BLaER1 treated with 17β-estradiol and CSF1 and Interleukin-3, amounts not matched to agents 10 nM and 100 nM (cell line): ENCODE measurements at regions not wholly inside any gene's neighbourhood (a gene's known extent, or its start where the extent isn't known, plus 50 kb on each side); places are given as distances from the start of the nearest gene placed in this dataset.
A peak's percentile ranks its signal among the peaks of the same experiment; 100 is the strongest.

Experiments
- H3K27ac ChIP-seq, 11 experiments: shearing (Covaris generic); formaldehyde crosslinking; 2 replicates each; pipeline ENCODE4 v1.8.1; 2022
- H3K27me3 ChIP-seq, 11 experiments: shearing (Covaris generic); formaldehyde crosslinking; 2 replicates each; pipeline ENCODE4 v1.8.1; 2022
- H3K36me3 ChIP-seq, 11 experiments: shearing (Covaris generic); formaldehyde crosslinking; 2 replicates each; pipeline ENCODE4 v1.8.1; 2022
- H3K4me1 ChIP-seq, 10 experiments: shearing (Covaris generic); formaldehyde crosslinking; 2 replicates each; pipeline ENCODE4 v1.8.1; 2022
- H3K4me2 ChIP-seq, 11 experiments: shearing (Covaris generic); formaldehyde crosslinking; 2 replicates each; pipeline ENCODE4 v1.8.1; 2022
- H3K4me3 ChIP-seq, 10 experiments: shearing (Covaris generic); formaldehyde crosslinking; 2 replicates each; pipeline ENCODE4 v1.8.1; 2022
- H3K9ac ChIP-seq, 11 experiments: shearing (Covaris generic); formaldehyde crosslinking; 2 replicates each; pipeline ENCODE4 v1.8.1; 2022
- H3K9me3 ChIP-seq, 11 experiments: shearing (Covaris generic); formaldehyde crosslinking; replicated peaks in 1 of 11; 2 replicates each; pipeline ENCODE4 v1.8.1; 2022
- H4K20me1 ChIP-seq, 11 experiments: shearing (Covaris generic); formaldehyde crosslinking; 2 replicates each; pipeline ENCODE4 v1.8.1; 2022
- Cebpa-rat ChIP-seq, 11 experiments: shearing (Covaris generic); IDR thresholded peaks; 2 replicates each; pipeline ENCODE4 v1.8.1; 2022

- H3K9ac ChIP-seq = no peak overlapping the region
- no peaks in the 10 kb centered on the region for H3K9me3 ChIP-seq
- H3K27ac ChIP-seq = no peak overlapping the region
- TF ChIP-seq Cebpa-rat (IDR thresholded peaks at IDR 0.05) = no peak
- no peaks in the 10 kb centered on the region for H3K4me1 ChIP-seq
- H4K20me1 ChIP-seq = no peaks in the 10 kb centered on the region
- no peak overlapping the region for H3K4me3 ChIP-seq
- H3K36me3 ChIP-seq = no peaks in the 10 kb centered on the region
- peaks cover 0 to 6% (median 0%) of the 10 kb centered on the region in 11 experiments; a peak in 1 of 22 replicates for H3K27me3 ChIP-seq
- H3K4me2 ChIP-seq = no peak overlapping the region
Measured at GRCh38 chr1:21352586-21352985, 62.3 kb upstream of the ECE1 start.

- H3K4me1 ChIP-seq = peaks cover 0 to 1% (median 0%) of the 10 kb centered on the region in 10 experiments; a peak in 4 of 20 replicates
- H3K36me3 ChIP-seq = no peaks in the 10 kb centered on the region
- H3K27ac ChIP-seq = no peak overlapping the region
- no peak overlapping the region for H3K9ac ChIP-seq
- H3K4me3 ChIP-seq = no peak overlapping the region
- no peaks in the 10 kb centered on the region for H3K9me3 ChIP-seq
- peaks cover 0 to 9% (median 0%) of the 10 kb centered on the region in 11 experiments; a peak in 1 of 22 replicates for H3K27me3 ChIP-seq
- H4K20me1 ChIP-seq = no peaks in the 10 kb centered on the region
- no peak overlapping the region for H3K4me2 ChIP-seq
- no peak for TF ChIP-seq Cebpa-rat (IDR thresholded peaks at IDR 0.05)
Measured at GRCh38 chr1:21351901-21352300, 61.6 kb upstream of the ECE1 start.

- Histone ChIP-seq H3K27me3 (peaks cover 0 to 15% (median 0%) of the 10 kb centered on the region in 11 experiments; a peak in 3 of 22 replicates), H3K4me2 (no peak overlapping the region), H3K27ac (no peak overlapping the region), H3K9ac (no peak overlapping the region), H3K9me3 (no peaks in the 10 kb centered on the region), H3K4me1 (peaks cover 0 to 13% (median 9%) of the 10 kb centered on the region in 10 experiments; a peak in 17 of 20 replicates), H4K20me1 (no peaks in the 10 kb centered on the region), H3K4me3 (no peak overlapping the region), H3K36me3 (no peaks in the 10 kb centered on the region)
- no peak for TF ChIP-seq Cebpa-rat (IDR thresholded peaks at IDR 0.05)
Measured at GRCh38 chr1:21350202-21350885, 60.1 kb upstream of the ECE1 start.

- Histone ChIP-seq H3K4me1 (peaks cover 0 to 17% (median 13%) of the 10 kb centered on the region in 10 experiments; a peak in 18 of 20 replicates), H3K9ac (no peak overlapping the region), H3K9me3 (no peaks in the 10 kb centered on the region), H3K4me2 (no peak overlapping the region), H3K27me3 (peaks cover 1 to 21% (median 5%) of the 10 kb centered on the region in 11 experiments; a peak in 19 of 22 replicates), H3K4me3 (no peak overlapping the region), H3K36me3 (no peaks in the 10 kb centered on the region), H3K27ac (no peak overlapping the region), H4K20me1 (peaks cover 0 to 6% (median 4%) of the 10 kb centered on the region in 11 experiments; a peak in 13 of 22 replicates)
- TF ChIP-seq Cebpa-rat (IDR thresholded peaks at IDR 0.05) = no peak
Measured at GRCh38 chr1:21349693-21350092, 59.4 kb upstream of the ECE1 start.

- Histone ChIP-seq H3K4me2 (peak overlapping the region in 8 of 11 experiments; percentile 93 to 97 (median 96); a peak in 10 of 22 replicates), H3K4me3 (no peak overlapping the region), H3K9ac (no peak overlapping the region), H3K27me3 (peaks cover 7 to 46% (median 15%) of the 10 kb centered on the region in 11 experiments; a peak in 19 of 22 replicates), H4K20me1 (peaks cover 0 to 31% (median 30%) of the 10 kb centered on the region in 11 experiments; a peak in 19 of 22 replicates), H3K27ac (no peak overlapping the region), H3K4me1 (peaks cover 10 to 43% (median 38%) of the 10 kb centered on the region in 10 experiments; a peak in 18 of 20 replicates), H3K9me3 (no peaks in the 10 kb centered on the region), H3K36me3 (no peaks in the 10 kb centered on the region)
- TF ChIP-seq Cebpa-rat (IDR thresholded peaks at IDR 0.05) = no peak
Measured at GRCh38 chr1:21347072-21347581, 56.9 kb upstream of the ECE1 start.

- H4K20me1 ChIP-seq = peaks cover 0 to 37% (median 35%) of the 10 kb centered on the region in 11 experiments; a peak in 19 of 22 replicates
- peak overlapping the region; percentile 54 to 87 (median 77); a peak in 19 of 20 replicates for H3K4me3 ChIP-seq
- TF ChIP-seq Cebpa-rat (IDR thresholded peaks at IDR 0.05) = no peak
- no peaks in the 10 kb centered on the region for H3K36me3 ChIP-seq
- H3K27ac ChIP-seq = peak overlapping the region in 2 of 11 experiments; percentile 69 to 77; a peak in 3 of 22 replicates
- H3K27me3 ChIP-seq = peaks cover 7 to 47% (median 15%) of the 10 kb centered on the region in 11 experiments; a peak in 19 of 22 replicates
- H3K4me1 ChIP-seq = peaks cover 10 to 48% (median 39%) of the 10 kb centered on the region in 10 experiments; a peak in 18 of 20 replicates
- H3K9ac ChIP-seq = peak overlapping the region in 9 of 11 experiments; percentile 74 to 86 (median 81); a peak in 16 of 22 replicates
- H3K9me3 ChIP-seq = no peaks in the 10 kb centered on the region
- H3K4me2 ChIP-seq = peak overlapping the region; percentile 73 to 98 (median 96)
Measured at GRCh38 chr1:21346365-21347071, 56.3 kb upstream of the ECE1 start.

- Histone ChIP-seq H3K36me3 (no peaks in the 10 kb centered on the region), H3K27ac (peak overlapping the region in 9 of 11 experiments; percentile 59 to 78 (median 71); a peak in 18 of 22 replicates)
Measured at GRCh38 chr1:21344750-21345443, 54.6 kb upstream of the ECE1 start.

GRCh38 chr1:21344098-21344749 is 54.0 kb upstream of the ECE1 start:
- Histone ChIP-seq H3K4me2 (peak overlapping the region; percentile 73 to 98 (median 96)), H3K36me3 (no peaks in the 10 kb centered on the region), H3K4me3 (peak overlapping the region; percentile 54 to 87 (median 77); a peak in 19 of 20 replicates), H3K27ac (peak overlapping the region in 6 of 11 experiments; percentile 59 to 78 (median 71); a peak in 6 of 22 replicates), H3K4me1 (peaks cover 10 to 71% (median 55%) of the 10 kb centered on the region in 10 experiments; a peak in 18 of 20 replicates), H3K27me3 (peaks cover 7 to 56% (median 15%) of the 10 kb centered on the region in 11 experiments; a peak in 19 of 22 replicates), H4K20me1 (peaks cover 0 to 60% (median 58%) of the 10 kb centered on the region in 11 experiments; a peak in 19 of 22 replicates), H3K9ac (peak overlapping the region; percentile 60 to 86 (median 80); a peak in 20 of 22 replicates), H3K9me3 (no peaks in the 10 kb centered on the region)
- TF ChIP-seq Cebpa-rat (IDR thresholded peaks at IDR 0.05) = no peak

More at GRCh38 chr1:21344750-21345443, 54.6 kb upstream of the ECE1 start:
- Histone ChIP-seq H4K20me1 (peaks cover 0 to 54% (median 51%) of the 10 kb centered on the region in 11 experiments; a peak in 19 of 22 replicates), H3K4me3 (peak overlapping the region; percentile 54 to 87 (median 77)), H3K4me1 (peaks cover 10 to 64% (median 50%) of the 10 kb centered on the region in 10 experiments; a peak in 18 of 20 replicates), H3K9ac (peak overlapping the region; percentile 60 to 86 (median 80); a peak in 21 of 22 replicates), H3K27me3 (peaks cover 7 to 52% (median 15%) of the 10 kb centered on the region in 11 experiments; a peak in 19 of 22 replicates), H3K4me2 (peak overlapping the region; percentile 73 to 98 (median 96)), H3K9me3 (no peaks in the 10 kb centered on the region)
- TF ChIP-seq Cebpa-rat (IDR thresholded peaks at IDR 0.05) = no peak
